Ovary (tissue), 3 donors: ENCODE measurements at regions not wholly inside any gene's neighbourhood (a gene's known extent, or its start where the extent isn't known, plus 50 kb on each side); places are given as distances from the start of the nearest gene placed in this dataset.

Source experiments
- CTCF ChIP-seq, 3 donors: fragments of 450-650 bp in 2 of 3; fragments of 200-600 bp in 1 of 3; IDR thresholded peaks; one replicate each; pipeline versions ENCODE4 v1.5.1 to v1.8.0; 2016 to 2022; ENCODE audit warnings: antibody characterized with exemption in 3 of 3, mild to moderate bottlenecking in 1 of 3
- EP300 ChIP-seq: sonication (generic); formaldehyde crosslinking; IDR thresholded peaks from one replicate; pipeline ENCODE4 v1.6.1; 2017; ENCODE audit warnings: antibody characterized with exemption
- donor health status: DM: no; HTN: no; CAD: no.

DNA sequence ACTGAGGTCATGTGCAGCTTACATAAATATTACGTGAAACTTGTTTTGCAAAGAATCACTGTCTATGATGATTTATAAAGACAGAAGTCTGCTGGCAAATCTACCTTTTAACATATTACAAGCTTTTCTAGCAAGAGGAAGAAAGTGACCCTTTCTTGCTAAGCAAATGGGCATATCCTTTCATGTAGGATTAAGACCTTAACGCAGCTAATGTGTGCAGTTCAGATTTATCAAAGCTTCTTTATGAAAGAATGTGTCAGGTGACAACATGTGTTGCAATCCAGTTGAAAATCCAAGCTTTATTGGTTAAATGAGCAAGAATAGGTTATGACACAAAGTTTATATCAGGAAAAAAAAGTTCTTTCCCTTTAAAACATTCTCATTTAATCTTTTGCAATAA lies 115.6 kb upstream of the NBEA start:
- TF ChIP-seq CTCF (IDR thresholded peaks at IDR 0.05) (no peak), EP300 (no peak)
